ENCODE measurements at regions not wholly inside any gene's neighbourhood (a gene's known extent, or its start where the extent isn't known, plus 50 kb on each side); places are given as distances from the start of the nearest gene placed in this dataset.

DNA sequence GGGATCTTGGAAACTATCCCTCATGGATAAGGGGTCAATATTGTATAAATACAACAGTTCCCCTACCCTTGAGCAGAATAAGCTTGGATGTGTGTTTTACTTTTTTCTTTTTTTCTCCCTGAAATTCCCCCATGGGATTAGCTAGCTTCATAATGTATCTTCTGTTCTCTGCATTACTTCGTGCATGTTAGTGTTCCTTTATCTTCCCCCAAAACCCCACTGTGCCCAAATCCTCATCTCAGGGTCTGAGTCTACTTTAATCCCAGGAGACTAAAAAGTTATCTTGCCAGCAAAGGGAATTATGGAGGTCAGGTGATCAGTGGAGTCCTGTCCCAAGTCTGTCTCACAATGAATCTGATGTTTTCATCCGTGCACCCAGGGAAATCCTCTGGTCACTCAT lies 217.5 kb upstream of the CNTNAP4 start:
- H3K4me3 ChIP-seq (ENCODE audit: low read depth, low read length) = no peak overlapping the region
- no peak for DNase-seq (ENCODE audit: low read depth)
- no peak for TF ChIP-seq CTCF (IDR thresholded peaks at IDR 0.05; ENCODE audit: control insufficient read depth, extremely low read depth, insufficient read depth)

DNA sequence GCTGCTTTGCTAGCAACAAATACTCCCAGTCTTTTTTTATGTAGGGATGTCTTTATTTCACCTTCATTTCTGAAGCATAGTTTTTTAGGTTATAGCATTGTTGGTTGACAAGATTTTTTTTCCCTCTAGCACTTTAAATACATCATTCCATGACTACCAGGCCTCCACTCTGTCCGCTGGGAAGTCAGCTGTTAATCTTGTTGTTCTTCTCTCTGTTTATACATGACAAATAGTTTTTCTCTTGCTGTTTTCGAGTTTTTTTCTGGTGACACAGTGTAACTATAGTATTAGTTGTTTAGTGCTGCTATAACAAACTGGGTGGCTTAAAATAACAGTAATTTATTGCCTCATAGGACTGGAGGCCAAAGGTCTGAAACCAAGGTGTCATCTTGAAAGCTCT lies 205.5 kb upstream of the CNTNAP4 start:
- no peak for TF ChIP-seq CTCF (IDR thresholded peaks at IDR 0.05; ENCODE audit: control insufficient read depth, extremely low read depth, insufficient read depth)
- no peak for DNase-seq (ENCODE audit: low read depth)
- no peak overlapping the region for H3K4me3 ChIP-seq (ENCODE audit: low read depth, low read length)

DNA sequence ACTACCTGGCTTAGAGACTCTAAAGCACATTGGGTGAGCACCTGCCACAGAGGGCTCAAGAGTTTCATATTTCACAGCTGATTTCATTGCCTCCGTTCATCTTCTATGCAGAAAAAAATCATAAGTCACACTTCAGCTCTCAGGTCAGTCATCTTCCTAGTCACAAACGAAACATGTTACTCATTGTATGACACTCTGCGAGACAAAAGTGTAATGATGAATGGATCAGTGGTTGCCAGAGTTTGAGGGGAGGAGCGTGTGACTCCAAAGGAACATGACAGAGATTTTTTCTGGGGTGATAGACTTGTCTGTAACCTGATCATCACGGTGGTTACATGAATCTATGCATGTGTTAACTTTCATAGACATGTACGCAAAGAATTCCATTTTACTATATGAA lies 195.2 kb upstream of the CNTNAP4 start:
- TF ChIP-seq CTCF (IDR thresholded peaks at IDR 0.05; ENCODE audit: control insufficient read depth, extremely low read depth, insufficient read depth) = no peak
- H3K4me3 ChIP-seq (ENCODE audit: low read depth, low read length) = no peak overlapping the region
- no peak for DNase-seq (ENCODE audit: low read depth)

DNA sequence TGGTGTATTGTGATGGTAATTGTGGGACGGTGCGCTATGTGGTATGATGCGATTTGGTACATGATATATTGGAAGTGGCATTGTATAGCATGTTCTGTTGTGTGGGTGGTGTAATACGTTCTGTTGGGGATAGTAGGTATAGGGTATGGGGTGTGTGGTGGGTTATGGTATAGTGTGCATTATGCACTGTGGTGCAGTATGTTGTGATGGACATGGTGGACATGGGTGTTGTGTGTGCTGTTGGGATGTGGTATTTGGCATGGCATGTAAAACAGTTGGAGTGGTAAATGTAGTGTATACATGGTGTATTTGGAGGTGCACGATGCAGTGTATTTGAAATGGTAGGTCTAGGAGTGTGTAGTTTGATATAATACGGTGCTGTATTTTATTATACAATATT lies 170.6 kb upstream of the CNTNAP4 start:
- TF ChIP-seq CTCF (IDR thresholded peaks at IDR 0.05; ENCODE audit: control insufficient read depth, extremely low read depth, insufficient read depth) = no peak
- DNase-seq (ENCODE audit: low read depth) = no peak
- H3K4me3 ChIP-seq (ENCODE audit: low read depth, low read length) = no peak overlapping the region

DNA sequence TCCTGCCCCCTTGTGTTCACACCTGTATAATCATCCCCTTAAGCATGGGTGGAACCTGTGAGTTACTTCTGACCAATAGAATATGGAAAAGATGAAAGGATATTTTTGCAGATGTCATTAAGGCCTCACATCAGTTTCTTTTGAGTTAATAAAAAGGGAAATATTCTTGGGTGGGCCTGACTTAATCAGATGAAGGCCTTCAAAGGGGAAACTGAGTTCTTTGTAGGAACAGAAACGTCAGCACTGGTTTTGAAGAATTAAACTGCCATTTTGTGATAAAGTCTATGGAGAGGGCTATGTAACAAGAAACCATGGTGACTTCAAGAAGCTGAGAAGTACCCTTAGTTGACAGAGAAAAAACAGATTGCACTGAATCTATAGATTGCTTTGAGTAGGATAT lies 168.7 kb upstream of the CNTNAP4 start:
- no peak overlapping the region for H3K4me3 ChIP-seq (ENCODE audit: low read depth, low read length)
- no peak for DNase-seq (ENCODE audit: low read depth)
- TF ChIP-seq CTCF (IDR thresholded peaks at IDR 0.05; ENCODE audit: control insufficient read depth, extremely low read depth, insufficient read depth) = no peak

- H3K4me3 ChIP-seq (ENCODE audit: low read depth, low read length) = no peak overlapping the region
- DNase-seq (ENCODE audit: low read depth) = no peak
- no peak for TF ChIP-seq CTCF (IDR thresholded peaks at IDR 0.05; ENCODE audit: control insufficient read depth, extremely low read depth, insufficient read depth)
Observed at GRCh38 chr16:76114681-76115080, 162.5 kb upstream of the CNTNAP4 start.

DNA sequence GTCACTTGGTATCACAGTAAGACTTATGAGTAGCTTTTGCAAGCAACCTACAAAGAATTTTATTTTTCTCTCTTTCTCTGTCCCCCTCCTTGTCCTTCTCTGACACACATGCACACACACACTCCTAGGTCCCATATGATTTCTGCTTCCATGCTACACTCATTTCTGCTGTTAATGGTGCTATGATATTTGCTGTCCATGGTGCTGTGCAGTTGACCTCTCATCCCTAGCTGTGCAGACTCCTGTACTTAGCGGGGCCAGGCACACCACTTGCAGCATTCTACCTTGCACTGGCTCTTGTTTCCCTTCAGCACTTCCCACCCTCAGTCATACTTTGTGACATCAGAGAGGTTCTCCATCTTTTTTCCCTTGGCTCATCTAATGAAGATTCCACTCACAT lies 158.9 kb upstream of the CNTNAP4 start:
- no peak for TF ChIP-seq CTCF (IDR thresholded peaks at IDR 0.05; ENCODE audit: control insufficient read depth, extremely low read depth, insufficient read depth)
- DNase-seq (ENCODE audit: low read depth) = no peak
- H3K4me3 ChIP-seq (ENCODE audit: low read depth, low read length) = no peak overlapping the region

Measured in LNCaP clone FGC (cell line).